RPMI8226 (cell line): ENCODE measurements at regions not wholly inside any gene's neighbourhood (a gene's known extent, or its start where the extent isn't known, plus 50 kb on each side); places are given as distances from the start of the nearest gene placed in this dataset.
A peak's percentile ranks its signal among the peaks of the same experiment; 100 is the strongest.
"Not testable (repeated sequence)": the region's sequence is repeated elsewhere in the genome, so short reads cannot be mapped to it uniquely, and the experiment has no call there.

Source experiments
- DNase-seq: peaks from one replicate; pipeline ENCODE4 v3.0.0-alpha.2; 2015

DNA sequence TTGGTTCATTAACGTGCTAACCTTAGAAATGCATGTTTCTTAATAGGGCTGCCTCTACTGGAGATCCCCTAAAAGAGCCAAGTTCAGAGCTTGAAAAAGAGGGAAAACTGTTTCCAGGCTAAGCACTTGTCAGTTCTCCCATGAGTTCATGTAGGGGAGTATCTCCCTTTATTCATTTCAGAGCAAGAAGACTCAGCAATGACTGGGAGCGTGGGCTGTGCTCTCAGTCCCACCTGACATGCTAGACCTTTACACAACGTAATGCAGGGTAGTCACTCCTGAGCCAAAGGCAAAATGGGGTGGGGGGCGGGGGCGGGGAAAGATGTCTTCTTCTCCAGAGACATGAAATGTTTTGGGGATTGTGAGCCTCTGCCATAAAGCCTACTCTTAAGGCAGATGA lies 420.1 kb upstream of the MCTP2 start:
- DNase-seq: no peak

DNA sequence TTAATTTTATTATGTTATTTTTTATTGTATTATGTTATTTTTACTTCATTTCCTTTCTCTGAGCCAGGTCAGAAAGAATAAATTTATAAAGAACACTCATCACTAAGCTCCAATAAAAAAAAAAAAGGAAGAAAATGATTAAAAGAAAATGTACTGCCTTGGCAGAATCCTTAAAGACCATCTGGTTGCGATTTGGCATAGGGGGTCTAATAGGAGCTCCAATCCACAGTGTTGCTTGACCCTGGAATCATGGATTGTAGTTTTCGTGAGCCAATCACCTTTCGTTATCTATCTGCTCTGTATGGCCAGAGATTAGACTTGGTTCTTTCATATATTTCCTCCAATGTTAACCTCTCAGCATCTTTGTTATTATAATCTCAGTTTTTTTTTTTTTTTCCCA lies 421.8 kb upstream of the MCTP2 start:
- DNase-seq: no peak

DNA sequence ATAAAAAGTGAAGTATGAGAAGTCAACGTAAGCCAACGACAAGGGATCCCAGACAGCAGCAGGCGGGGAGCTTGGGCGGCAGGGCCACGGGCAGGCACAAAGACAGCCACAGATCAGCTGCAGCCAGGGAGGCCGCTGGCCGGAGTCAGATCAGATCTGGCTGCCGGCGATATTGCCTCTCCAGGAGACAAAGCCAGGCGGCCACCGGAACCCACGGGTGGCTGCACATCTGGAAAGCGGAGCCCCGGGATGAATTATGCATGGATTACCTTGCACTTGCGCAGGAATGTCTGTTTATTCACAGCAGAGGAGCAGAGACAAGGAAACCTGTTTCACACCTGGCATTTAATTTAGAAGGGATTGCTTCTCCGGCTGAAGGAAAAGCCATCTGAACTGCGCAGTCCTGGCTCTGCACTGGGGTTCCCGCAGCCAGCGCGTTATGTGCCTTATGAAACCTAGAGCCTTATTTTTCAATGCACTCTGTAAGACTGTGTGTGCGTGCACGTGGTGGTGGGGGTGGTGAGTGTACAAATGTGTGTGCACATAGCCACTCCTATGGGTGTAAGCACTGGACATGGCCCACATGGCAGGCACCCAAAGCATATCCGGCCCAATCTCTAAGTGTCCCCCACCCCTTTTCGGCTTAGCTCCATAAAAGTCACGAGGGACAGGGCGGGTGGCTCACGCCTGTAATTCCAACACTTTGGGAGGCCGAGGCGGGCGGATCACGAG lies 427.8 kb upstream of the MCTP2 start:
- no peak for DNase-seq

DNA sequence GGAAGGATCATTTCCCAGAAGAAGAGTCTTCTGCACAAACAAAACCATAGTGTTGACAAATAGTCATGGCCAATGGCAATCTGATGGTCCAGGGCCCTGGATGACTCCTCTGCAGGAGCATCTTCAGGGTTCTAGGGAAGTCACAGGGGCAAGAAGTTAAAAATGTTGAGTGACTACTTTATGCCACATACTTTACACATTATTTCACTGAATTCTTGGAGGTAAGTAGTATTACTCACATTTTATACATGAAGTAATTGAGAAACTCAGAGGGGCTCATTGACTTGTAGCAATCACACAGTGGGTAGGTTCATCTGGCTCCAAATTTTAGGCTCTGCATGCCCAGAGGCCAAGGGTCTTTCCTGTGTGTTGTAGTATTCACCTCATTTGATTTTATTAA lies 430.2 kb upstream of the MCTP2 start:
- DNase-seq: no peak

DNA sequence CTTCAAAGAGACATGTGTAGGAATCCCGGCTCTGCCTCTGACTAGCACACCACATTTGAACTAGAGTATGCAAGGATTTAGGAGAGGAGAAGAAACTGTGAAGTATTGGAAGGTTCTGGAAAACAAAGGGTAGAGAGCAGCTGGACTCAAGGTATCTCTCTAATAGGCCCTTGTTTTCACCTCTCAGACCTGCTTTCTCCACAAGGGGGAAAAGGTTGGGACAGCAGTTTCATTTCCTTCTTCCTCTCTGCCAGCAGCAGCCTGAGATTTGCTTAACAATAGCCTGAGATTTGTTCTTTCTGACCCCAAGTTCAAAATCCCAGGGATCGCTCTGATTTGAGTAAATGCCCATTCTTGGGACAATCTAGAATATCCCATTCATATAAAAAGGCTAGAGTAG lies 430.6 kb upstream of the MCTP2 start:
- peak; percentile 16 for DNase-seq

DNA sequence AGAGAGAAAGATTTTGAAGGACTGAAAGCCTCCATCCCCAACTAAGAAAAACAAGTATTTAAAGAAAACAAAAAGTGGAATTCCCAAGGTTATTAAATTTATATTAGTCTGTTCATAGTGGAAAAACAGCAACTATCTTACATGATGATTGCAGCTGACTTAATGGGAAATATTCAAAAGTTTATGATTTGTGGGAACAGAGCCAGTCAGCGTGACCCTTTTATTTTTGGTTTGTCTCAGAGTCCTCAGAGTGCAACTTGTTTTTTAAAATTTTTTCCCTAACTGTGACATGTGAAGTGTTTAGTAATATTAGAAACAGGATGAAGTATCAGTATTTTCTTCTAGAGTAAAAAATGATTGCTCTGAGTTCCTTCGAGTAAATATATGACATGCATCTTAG lies 441.9 kb upstream of the MCTP2 start:
- no peak for DNase-seq

DNA sequence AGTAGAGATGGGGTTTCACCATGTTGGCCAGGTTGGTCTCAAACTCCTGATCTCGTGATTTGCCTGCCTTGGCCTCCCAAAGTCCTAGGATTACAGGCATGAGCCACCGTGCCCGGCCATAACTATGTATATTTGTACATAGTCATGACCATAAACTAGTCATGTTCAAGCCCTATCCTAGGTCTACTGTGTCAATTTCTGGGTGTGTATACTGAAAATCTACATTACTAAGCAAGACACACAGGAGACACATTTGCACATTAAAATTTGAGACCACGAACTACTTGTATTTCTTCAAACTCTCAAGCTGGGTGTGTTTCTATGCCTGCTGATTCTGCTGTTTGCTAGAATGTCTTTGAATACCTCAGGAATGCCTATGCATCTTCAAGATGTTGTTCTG lies 451.3 kb upstream of the MCTP2 start:
- no peak for DNase-seq

DNA sequence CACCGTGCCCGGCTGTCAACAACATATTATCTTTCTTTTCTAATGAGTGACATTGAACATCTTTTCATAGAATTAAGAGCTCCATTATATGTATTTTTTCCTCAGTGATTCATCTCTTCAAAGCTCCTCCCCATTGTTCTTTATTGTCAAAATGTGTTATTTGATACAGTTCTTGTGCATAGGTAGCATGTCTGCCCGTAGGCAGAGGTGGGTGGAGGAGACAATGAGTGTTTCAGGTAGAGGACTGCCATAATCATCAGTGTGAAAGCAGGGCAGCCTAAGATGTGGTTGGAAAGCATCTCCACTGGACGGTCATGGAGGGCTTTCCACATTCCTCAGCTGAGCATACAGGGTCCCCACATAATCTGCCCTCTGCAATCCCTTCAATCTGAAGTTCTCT lies 452.0 kb upstream of the MCTP2 start:
- no peak for DNase-seq

DNA sequence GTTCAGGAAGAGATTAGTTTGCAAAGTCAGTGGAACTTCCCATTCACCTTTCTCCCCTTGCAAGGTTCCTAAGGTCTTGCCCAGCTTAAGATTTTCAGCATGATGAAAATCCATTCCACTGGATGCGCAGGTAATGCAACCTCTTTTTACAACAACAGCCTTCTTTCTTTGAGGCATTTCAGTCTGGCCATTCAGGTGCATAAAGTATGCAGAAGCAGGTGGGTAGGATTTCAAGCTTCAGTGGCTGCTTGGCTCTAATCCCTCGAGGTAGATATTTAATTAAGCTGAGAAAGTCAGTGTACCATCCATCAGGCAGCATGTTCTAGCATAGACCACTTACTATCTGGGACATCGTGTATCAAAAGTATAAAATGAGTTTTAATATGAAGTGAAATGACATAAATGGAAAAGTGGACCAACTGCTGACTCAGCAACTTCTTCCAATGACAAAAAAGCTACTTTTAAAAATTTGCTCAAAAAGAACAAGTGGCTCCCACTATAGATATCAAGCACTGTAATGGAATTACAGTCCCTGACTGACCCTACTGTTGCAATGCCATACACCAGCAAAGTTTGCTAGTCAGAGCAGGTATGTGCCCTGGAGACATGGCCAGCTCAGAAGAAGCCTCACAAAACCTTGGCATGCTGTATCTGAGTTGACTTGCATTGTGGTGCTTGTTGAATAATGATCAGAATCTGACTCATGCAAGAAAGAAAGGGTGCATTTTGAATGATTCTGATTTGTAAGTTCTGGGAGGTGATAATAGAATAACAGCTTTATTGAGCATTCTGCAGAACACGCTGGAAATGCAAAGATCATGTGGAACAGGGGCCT lies 459.9 kb upstream of the MCTP2 start:
- DNase-seq: no peak

DNA sequence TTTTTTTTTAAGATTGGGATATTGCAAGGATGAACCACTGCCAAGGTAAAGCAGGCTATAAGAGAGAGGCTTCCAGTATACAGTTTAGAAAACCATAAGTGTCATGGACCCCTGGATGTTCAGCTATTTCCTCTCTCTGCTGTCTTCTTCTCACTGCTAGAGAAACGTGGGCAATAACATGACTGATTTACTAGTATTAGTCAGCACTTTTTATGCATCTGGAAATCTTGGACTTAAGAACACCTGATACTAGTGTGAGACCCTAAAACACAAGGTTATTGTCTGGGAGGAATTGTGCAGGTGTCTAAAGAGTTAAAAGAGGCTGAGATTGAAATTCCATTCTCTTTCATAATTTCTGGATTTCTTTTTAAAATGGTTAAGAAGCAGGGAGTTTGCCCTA lies 460.6 kb upstream of the MCTP2 start:
- DNase-seq: no peak

DNA sequence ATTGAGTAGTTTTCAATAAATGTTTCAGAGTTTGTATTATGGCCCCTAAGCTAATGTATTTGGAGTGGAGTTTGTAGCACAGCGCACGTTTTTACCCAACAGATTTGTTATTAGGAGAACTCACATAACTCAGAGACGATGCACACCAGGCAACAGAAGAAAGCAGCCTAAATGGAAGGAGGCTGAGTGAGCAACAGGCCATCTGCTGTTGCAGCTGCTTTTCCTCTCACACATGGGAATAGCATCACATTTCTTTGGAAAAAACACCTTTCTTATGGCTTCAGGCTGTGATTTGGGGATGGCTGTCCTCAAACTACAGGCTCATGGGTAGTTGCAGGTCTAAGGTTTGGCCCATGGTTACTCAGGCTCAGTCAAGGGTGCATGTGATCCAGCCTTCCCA lies 469.3 kb upstream of the MCTP2 start:
- DNase-seq: no peak

DNA sequence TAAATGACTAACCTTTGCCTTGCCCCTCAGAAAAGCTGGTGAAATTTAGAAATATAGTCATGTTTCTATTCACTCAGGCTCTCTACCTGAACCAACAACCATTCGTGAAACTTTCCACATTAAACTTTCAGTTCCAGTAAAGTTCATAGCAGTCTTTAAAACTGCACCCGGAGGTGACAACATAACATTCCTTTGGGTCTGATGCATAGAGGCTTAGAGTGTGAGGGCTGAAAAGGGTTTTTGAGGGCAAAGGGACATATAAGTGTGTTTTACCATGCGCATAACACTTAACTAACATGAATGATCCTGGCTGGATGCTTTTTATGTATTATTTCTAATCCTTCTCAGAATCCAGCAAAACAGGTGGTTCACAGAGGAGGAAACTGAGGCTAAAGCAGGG lies 471.7 kb upstream of the MCTP2 start:
- no peak for DNase-seq

DNA sequence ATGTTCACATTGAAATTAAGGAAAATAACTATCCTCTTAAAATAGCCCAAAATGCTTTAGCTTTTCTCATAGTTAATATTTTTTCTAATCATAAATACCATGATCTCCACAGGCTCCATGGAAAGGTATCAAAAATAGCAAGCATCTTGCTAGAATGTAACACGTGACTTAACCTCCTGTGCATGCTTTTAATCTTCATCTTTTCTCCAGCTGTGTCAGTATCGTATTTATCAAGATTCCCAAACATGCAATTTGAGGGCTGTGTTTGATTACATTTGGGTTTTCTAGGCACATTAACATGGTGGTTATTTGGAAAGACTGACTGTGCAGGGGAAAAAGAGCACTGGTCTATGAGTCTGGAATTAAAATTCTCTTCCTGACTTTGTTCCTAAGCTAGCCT lies 472.5 kb upstream of the MCTP2 start:
- DNase-seq: no peak

DNA sequence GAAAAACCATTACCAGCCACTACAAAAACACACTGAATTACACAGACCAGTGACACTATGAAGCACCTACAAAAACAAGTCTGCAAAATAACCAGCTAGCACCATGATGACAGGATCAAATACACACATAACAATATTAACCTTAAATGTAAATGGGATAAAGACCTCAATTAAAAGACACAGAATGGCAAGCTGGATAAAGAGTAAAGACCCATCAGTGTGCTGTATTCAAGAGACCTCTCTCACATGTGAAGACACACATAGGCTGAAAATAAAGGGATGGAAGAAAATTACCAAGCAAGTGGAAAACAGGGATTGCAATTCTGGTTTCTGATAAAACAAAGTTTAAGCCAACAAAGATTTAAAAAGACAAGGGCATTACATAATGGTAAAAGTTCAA lies 482.7 kb upstream of the MCTP2 start:
- no peak for DNase-seq

DNA sequence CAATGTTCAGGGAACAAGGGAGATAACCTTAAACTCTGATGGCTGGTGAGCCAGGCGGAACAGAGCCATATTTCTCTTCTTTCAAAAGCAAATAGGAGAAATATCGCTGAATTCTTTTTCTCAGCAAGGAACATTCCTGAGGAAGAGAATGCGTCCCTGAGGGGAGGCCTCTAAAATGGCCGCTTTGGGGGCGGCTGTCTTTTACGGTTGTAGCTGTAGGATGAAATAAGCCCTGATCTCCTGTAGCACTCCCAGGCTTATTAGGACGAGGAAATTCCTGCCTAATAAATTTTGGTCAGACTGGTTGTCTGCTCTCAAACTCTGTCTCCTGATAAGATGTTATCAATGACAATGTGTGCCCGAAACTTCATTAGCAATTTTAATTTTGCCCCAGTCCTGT lies 496.4 kb upstream of the MCTP2 start:
- DNase-seq: not testable (repeated sequence)

DNA sequence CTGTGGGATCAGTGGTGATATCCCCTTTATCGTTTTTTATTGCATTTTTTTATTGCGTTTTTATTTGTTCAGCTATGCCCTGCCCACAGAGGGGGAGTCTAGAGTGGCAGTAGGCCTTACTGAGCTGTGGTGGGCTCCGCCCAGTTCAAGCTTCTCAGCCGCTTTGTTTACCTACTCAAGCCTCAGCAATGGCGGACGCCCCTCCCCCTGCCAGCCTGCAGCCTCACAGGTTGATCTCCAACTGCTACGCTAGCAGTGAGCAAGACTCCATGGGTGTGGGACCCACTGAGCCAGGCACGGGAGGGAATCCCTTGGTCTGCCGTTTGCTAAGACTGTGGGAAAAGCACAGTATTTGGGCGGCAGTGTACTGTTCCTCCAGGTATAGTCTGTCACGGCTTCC lies 500.6 kb upstream of the MCTP2 start:
- no peak for DNase-seq

DNA sequence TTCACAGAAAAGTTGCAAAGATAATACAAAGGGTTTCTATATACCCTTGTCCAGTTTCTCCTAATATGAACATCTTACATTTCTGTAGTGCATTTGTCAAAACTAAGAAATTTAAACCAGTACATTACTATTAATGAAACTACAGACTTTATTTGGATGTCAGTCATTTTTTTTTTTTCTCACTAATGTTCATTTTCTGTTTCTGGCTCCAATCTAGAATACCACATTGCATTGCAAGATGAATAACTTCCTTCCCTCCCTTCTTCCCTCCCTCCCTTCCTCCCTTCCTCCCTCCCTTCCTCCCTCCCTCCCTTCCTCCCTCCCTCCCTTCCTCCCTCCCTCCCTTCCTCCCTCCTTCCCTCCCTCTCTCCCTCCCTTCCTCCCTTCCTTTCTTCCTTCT lies 509.2 kb upstream of the MCTP2 start:
- DNase-seq: no peak

DNA sequence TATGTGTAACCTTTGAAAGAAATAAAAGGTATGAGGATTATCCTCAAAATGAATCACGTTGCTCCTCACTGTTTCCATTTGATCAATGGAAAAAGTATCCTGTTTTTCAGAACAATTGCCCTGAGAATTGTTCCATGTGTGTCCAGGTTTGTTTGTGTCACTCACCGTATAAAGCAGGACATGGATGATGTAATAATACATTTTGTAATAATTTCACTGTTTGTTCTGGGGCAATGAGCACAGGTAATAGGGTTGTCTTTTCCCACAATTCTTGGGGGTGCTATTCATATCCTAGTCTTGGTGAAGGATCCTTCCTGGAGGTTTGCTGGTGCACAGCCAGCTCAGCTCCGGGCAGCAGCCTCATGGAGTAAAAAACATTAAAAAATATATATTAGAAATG lies 510.8 kb upstream of the MCTP2 start:
- no peak for DNase-seq

DNA sequence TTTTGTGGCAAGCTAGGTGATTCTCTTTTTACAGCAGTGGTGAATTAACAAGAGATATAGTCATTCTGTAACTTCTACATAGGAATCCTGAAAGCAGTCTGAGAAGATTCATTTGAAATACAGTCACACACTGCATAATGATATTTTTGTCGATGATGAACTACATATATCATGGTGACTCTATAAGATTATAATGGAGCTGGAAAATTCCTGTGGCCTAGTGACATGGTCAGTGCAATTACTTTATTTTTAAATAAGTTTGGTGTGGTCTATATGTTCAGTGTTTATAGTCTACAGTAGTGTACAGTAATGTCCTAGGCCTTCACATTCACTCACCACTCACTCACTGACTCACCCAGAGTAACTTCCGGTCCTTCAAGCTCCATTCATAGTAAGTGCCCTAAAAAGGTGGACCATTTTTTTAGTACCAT lies 511.4 kb upstream of the MCTP2 start:
- no peak for DNase-seq

DNA sequence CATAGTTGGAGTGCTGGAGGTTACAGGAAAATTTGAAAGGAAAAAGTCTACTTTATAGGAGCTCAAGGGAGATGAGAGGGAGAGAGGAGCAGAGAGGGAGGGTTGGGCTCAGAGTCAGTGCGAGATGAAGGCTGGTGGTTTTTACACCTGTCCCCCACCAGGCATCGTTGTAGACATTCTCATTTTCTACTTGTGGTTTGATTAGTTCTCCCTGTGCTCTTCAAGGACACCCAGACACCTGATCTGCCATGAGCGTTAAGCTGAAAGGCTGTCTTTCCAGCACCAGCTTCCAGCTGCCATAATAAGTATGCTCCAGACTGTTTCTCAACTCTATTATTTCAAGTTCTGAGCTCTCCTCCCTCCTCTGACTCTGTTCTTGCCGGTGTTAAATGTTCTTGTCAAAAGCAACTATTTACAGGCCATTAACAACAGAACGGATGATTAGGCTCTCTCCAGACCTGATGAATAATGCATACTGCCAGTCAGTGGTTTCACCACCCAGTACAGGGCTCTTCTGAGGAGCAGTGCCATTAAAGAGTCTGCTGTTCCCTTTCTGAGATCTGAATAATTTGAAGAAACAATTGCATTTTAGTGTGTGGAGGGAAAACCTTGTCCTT lies 514.6 kb upstream of the MCTP2 start:
- DNase-seq: no peak

DNA sequence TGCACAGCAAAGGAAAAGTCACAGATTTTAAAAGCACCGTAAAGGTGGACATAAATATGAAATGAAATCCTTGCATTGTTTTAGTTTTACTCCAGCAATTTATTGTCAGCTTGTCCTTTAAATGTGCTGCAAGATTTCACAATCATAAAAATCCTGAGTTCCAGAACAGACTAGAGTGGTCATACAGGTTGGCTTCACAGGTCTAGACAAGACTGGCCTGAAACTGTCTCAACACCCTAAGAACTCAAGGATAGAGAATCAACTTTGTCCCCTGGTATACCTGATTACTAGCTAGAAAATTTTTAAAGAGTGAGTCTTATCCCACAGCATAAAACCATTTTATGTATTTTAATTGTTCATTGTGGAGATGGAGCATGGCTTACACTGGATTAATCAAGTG lies 521.7 kb upstream of the MCTP2 start:
- DNase-seq: no peak

DNA sequence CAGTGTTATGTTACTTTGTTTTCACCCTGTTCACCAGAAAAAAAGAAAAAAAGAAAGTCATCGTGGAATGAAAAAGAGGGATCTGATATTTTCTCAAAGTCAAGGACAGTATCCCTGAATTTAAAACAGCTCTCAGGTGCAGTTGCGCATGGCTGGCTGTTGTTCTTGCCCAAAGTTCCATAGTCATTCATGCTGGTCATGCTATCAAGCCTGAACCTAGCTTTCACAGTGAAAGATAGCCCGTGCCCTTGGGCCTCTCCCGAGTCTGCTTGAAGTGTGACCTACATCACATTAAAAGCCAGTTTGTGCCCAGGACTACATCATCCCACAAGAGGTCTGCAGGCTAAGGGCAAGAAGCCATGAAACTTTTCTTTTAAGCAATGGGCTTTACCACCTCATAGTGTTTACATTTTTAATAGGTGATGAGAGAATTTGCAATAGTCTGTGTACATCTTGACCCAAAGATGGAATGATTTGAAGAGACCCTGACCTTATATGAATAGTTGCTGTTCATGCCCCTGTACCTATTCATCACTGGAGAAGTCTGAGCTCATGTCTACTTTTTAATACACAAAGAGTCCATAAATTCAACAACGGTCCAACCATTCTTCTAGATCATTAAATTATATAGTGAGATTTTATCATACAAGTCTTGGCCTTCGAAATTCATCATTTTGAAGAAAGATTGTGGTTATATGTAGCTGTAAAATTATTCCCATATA lies 522.5 kb upstream of the MCTP2 start:
- no peak for DNase-seq

DNA sequence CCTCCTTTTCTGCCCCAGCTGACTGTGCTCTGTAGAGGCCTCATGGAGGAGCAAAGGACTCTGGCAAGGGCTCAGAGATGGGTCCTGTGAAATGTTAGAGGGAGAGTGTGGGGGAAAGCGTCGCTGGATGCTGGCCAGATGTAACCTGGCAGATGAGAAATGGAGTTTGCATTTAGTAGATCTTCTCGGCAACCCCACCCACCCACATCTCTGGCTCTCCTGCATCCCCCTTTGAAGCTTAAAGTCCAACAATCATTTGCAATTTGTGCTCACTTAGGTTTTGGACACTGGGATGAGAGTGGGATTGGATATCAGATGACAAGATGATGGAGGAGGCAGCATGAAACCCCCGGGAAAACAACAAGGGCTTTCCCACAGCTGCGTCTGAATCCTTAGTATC lies 523.6 kb upstream of the MCTP2 start:
- DNase-seq: no peak
